ENCODE measurements at regions not wholly inside any gene's neighbourhood (a gene's known extent, or its start where the extent isn't known, plus 50 kb on each side); places are given as distances from the start of the nearest gene placed in this dataset.

DNA sequence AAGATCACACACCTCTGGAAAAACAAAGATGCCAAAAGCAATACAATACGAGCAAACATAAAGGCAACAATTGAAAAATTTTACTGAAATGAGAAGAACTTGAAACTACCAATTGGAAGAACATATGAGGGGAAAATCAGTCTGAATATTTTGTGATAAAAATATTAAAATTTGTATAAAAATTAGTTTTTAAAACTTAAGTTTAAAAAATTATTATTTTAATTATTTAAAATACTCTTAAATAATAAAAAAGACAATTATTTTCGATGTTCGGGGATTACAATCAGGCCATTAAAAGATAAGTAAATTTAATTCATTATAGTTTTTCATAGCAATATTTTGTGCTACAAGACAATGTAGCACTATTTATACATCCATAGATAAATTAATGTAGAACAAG is 1239.3 kb downstream of the AMY1C start:
- Histone ChIP-seq H3K4me3 (no peak overlapping the region), H3K36me3 (ENCODE audit: low read depth, missing control alignments) (no peaks in the 10 kb centered on the region), H3K4me1 (no peaks in the 10 kb centered on the region), H3K27me3 (no peaks in the 10 kb centered on the region), H3K9me3 (no peaks in the 10 kb centered on the region), H3K27ac (no peak overlapping the region)
- 89 to 96% methylated on average over 3 of the region's 3 CpGs for WGBS, 2 donors
- TF ChIP-seq POLR2A (IDR thresholded peaks at IDR 0.05) (no peak), CTCF (IDR thresholded peaks at IDR 0.05) (no peak)
- DNase-seq, result no peak
- intact Hi-C loops (cut with DNase I; ENCODE audit: low total_unique reads), result no loop called here

DNA sequence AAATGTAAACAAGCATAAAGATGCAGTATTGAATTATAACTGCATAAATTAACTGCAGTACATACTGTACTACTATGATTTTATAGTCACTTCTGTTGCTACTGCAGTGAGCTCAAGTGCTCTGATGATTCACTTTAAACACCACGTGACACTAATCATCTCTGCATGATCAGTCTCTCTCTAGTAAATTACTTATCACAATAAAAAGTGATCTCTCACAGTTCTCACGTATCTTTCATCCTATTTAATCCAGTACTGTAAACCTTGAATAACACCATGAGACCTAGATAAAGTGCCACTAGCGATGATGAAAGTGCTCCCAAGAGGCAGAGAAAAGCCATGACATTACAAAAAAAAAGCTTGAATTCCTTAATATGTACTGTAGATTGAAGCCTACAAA is 1242.0 kb downstream of the AMY1C start:
- H3K27ac ChIP-seq, result no peak overlapping the region
- 72 to 78% methylated on average over 3 of the region's 3 CpGs for WGBS, 2 donors
- H3K4me3 ChIP-seq, result no peak overlapping the region
- H3K36me3 ChIP-seq (ENCODE audit: low read depth, missing control alignments), result no peaks in the 10 kb centered on the region
- H3K27me3 ChIP-seq, result no peaks in the 10 kb centered on the region
- TF ChIP-seq CTCF (IDR thresholded peaks at IDR 0.05) (no peak), POLR2A (IDR thresholded peaks at IDR 0.05) (no peak)
- intact Hi-C loops (cut with DNase I; ENCODE audit: low total_unique reads), result no loop called here
- H3K9me3 ChIP-seq, result no peaks in the 10 kb centered on the region
- H3K4me1 ChIP-seq, result no peaks in the 10 kb centered on the region
- DNase-seq, result no peak

GRCh38 chr1:105000793-105001192 is 1251.1 kb downstream of the AMY1C start:
- no peak for DNase-seq
- H3K4me3 ChIP-seq, result no peak overlapping the region
- intact Hi-C loops (cut with DNase I; ENCODE audit: low total_unique reads), result no loop called here
- H3K27me3 ChIP-seq, result no peaks in the 10 kb centered on the region
- TF ChIP-seq CTCF (IDR thresholded peaks at IDR 0.05), result no peak
- TF ChIP-seq POLR2A (IDR thresholded peaks at IDR 0.05), result no peak
- no peaks in the 10 kb centered on the region for H3K36me3 ChIP-seq (ENCODE audit: low read depth, missing control alignments)
- WGBS, 2 donors, result 49 to 51% methylated on average over 3 of the region's 3 CpGs
- H3K27ac ChIP-seq, result no peak overlapping the region
- no peaks in the 10 kb centered on the region for H3K4me1 ChIP-seq
- H3K9me3 ChIP-seq, result no peaks in the 10 kb centered on the region

DNA sequence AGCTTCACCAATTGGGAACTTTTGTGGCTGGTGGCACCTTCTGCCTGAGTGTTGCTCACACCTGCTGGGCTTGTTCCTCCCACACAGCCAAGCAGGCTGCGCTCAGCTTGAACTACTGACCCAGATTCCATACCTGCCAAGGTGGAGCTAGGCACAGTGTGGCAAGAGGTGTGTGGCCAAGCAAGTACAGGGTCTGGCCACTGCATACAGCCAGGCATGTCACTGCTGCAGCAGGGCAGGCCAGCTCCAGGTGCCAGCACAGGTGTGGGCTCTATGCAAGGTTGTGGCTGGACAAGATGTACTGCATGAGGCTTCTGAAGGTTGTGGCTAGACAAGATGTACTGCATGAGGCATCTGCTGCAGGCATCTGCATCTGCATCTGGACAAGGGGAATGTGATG is 1254.8 kb downstream of the AMY1C start:
- no peak for TF ChIP-seq CTCF (IDR thresholded peaks at IDR 0.05)
- no peak for TF ChIP-seq POLR2A (IDR thresholded peaks at IDR 0.05)
- Histone ChIP-seq H3K27ac (no peak overlapping the region), H3K4me3 (no peak overlapping the region), H3K4me1 (no peaks in the 10 kb centered on the region), H3K36me3 (ENCODE audit: low read depth, missing control alignments) (no peaks in the 10 kb centered on the region), H3K27me3 (no peaks in the 10 kb centered on the region), H3K9me3 (no peaks in the 10 kb centered on the region)
- WGBS, 2 donors, result 88 to 100% methylated on average over 1 of the region's 1 CpG
- no peak for DNase-seq
- intact Hi-C loops (cut with DNase I; ENCODE audit: low total_unique reads), result no loop called here

GRCh38 chr1:105005594-105006195 is 1256.0 kb downstream of the AMY1C start:
- intact Hi-C loops (cut with DNase I; ENCODE audit: low total_unique reads), result no loop called here
- DNase-seq, result no peak
- TF ChIP-seq POLR2A (IDR thresholded peaks at IDR 0.05) (no peak), CTCF (IDR thresholded peaks at IDR 0.05) (no peak)
- 81 to 92% methylated on average over 4 to 7 of the region's 7 CpGs for WGBS, 2 donors
- Histone ChIP-seq H3K9me3 (no peaks in the 10 kb centered on the region), H3K27me3 (no peaks in the 10 kb centered on the region), H3K27ac (no peak overlapping the region), H3K4me3 (no peak overlapping the region), H3K36me3 (ENCODE audit: low read depth, missing control alignments) (no peaks in the 10 kb centered on the region), H3K4me1 (no peaks in the 10 kb centered on the region)

Data from testis (tissue), 2 donors.